Keratinocyte (primary cell): ENCODE measurements at regions not wholly inside any gene's neighbourhood (a gene's known extent, or its start where the extent isn't known, plus 50 kb on each side); places are given as distances from the start of the nearest gene placed in this dataset.

ENCODE experiments used
- DNase-seq: peaks from one replicate; pipeline ENCODE4 v3.0.0-alpha.2; 2011; ENCODE audit warnings: low read depth, missing footprints, low spot score
- FAIRE-seq: peaks from 2 replicates; lab custom pipeline; 2011; peaks lifted over from hg19 to GRCh38; lab: Jason Lieb, UNC
- H2AFZ ChIP-seq: 2 replicates; pipeline ENCODE4 v1.6.0; 2012; ENCODE audit warnings: low read length, control low read depth, inconsistent platforms; ENCODE audit not compliant: control insufficient read depth
- H3K27ac ChIP-seq: 2 replicates; pipeline ENCODE4 v1.5.1; 2011; ENCODE audit warnings: low read length; ENCODE audit not compliant: control insufficient read depth, insufficient read depth
- H3K27me3 ChIP-seq: 3 replicates; pipeline ENCODE4 v1.6.0; 2011; ENCODE audit warnings: low read length; ENCODE audit not compliant: control insufficient read depth, insufficient read depth; ENCODE audit errors: extremely low read depth
- H3K36me3 ChIP-seq, 2 experiments: 2 replicates in 1 of 2; 3 replicates in 1 of 2; pipeline ENCODE4 v1.5.1; 2011; ENCODE audit warnings: low read length in 2 of 2, mild to moderate bottlenecking in 1 of 2; ENCODE audit not compliant: control insufficient read depth in 2 of 2, insufficient read depth in 2 of 2; ENCODE audit errors: extremely low read depth in 1 of 2
- H3K4me1 ChIP-seq: 3 replicates; pipeline ENCODE4 v1.5.1; 2011; ENCODE audit warnings: low read length; ENCODE audit not compliant: control insufficient read depth, insufficient read depth; ENCODE audit errors: extremely low read depth
- H3K4me2 ChIP-seq: 3 replicates; pipeline ENCODE4 v1.6.0; 2011; ENCODE audit warnings: low read depth, low read length; ENCODE audit not compliant: control insufficient read depth, insufficient read depth; ENCODE audit errors: extremely low read depth
- H3K4me3 ChIP-seq, 3 experiments: fragments of 200-600 bp in 1 of 3; sonication (generic) in 1 of 3; 2 replicates in 2 of 3; 3 replicates in 1 of 3; pipeline ENCODE4 v1.5.1; 2011 to 2016; ENCODE audit warnings: low read length in 3 of 3, mild to moderate bottlenecking in 3 of 3, control low read depth in 2 of 3, inconsistent platforms in 1 of 3, low read depth in 1 of 3, mixed read lengths in 1 of 3, mixed run types in 1 of 3, moderate library complexity in 1 of 3; ENCODE audit not compliant: control insufficient read depth in 2 of 3, insufficient read depth in 2 of 3; ENCODE audit errors: extremely low read depth in 1 of 3
- H3K79me2 ChIP-seq: 2 replicates; pipeline ENCODE4 v1.6.0; 2012; ENCODE audit warnings: low read length; ENCODE audit not compliant: control insufficient read depth, insufficient read depth
- H3K9ac ChIP-seq: 3 replicates; pipeline ENCODE4 v1.6.0; 2011; ENCODE audit warnings: low read length; ENCODE audit not compliant: control insufficient read depth, insufficient read depth; ENCODE audit errors: extremely low read depth
- H3K9me1 ChIP-seq: 3 replicates; pipeline ENCODE4 v1.6.0; 2011; ENCODE audit warnings: low read length; ENCODE audit not compliant: control insufficient read depth, insufficient read depth; ENCODE audit errors: extremely low read depth
- H3K9me3 ChIP-seq: 2 replicates; pipeline ENCODE4 v1.5.1; 2012; ENCODE audit warnings: low read depth, low read length; ENCODE audit not compliant: control insufficient read depth
- H4K20me1 ChIP-seq: 3 replicates; pipeline ENCODE4 v1.6.0; 2011; ENCODE audit warnings: low read length; ENCODE audit not compliant: control insufficient read depth, insufficient read depth; ENCODE audit errors: extremely low read depth
- CTCF ChIP-seq, 3 experiments: IDR thresholded peaks in 1 of 3; conservative IDR thresholded peaks in 1 of 3; optimal IDR thresholded peaks in 1 of 3; 2 replicates in 2 of 3; 3 replicates in 1 of 3; pipeline versions ENCODE3 to v1.5.1; 2011; ENCODE audit warnings: low read length in 3 of 3, mild to moderate bottlenecking in 3 of 3, moderate library complexity in 2 of 3, control low read depth in 1 of 3, inconsistent platforms in 1 of 3; ENCODE audit not compliant: insufficient read depth in 2 of 3; ENCODE audit errors: extremely low read depth in 1 of 3
- EZH2 ChIP-seq: IDR thresholded peaks from one replicate; pipeline ENCODE4 v1.6.1; 2012; ENCODE audit warnings: inconsistent platforms, mild to moderate bottlenecking, low read length, moderate library complexity
- dilution Hi-C: fragments of 300-500 bp; cut with MboI; formaldehyde crosslinking; loops from one replicate; pipeline ENCODE4 v1.7.0; 2020; ENCODE audit warnings: low sequenced_read_pairs; ENCODE audit not compliant: extremely low pct_ligation_motif_present

- dilution Hi-C loops, result no loop called here
- Histone ChIP-seq H3K27me3 (peaks cover 13% of the 10 kb centered on the region), H4K20me1 (no peaks in the 10 kb centered on the region), H3K9ac (no peak overlapping the region), H3K36me3 (no peaks in the 10 kb centered on the region), H3K79me2 (no peaks in the 10 kb centered on the region), H3K9me3 (no peaks in the 10 kb centered on the region), H3K4me1 (no peaks in the 10 kb centered on the region), H3K27ac (no peak overlapping the region), H3K9me1 (no peaks in the 10 kb centered on the region), H2AFZ (no peak overlapping the region), H3K4me2 (no peak overlapping the region), H3K4me3 (no peak overlapping the region)
- DNase-seq (no peak), FAIRE-seq (no peak)
- TF ChIP-seq EZH2 (no peak), CTCF (optimal IDR thresholded peaks at IDR 0.05 in 1 of 3, IDR thresholded peaks at IDR 0.05 in 1 of 3, conservative IDR thresholded peaks at IDR 0.05 in 1 of 3; ENCODE audit: extremely low read depth in 1 of 3, insufficient read depth in 2 of 3, low read length in 3 of 3) (no peak)
Measured at GRCh38 chr17:36756695-36757094, 155.3 kb downstream of the MRM1 start.

GRCh38 chr17:36760425-36760824 lies 159.0 kb downstream of the MRM1 start:
- no peaks in the 10 kb centered on the region for H3K36me3 ChIP-seq
- TF ChIP-seq CTCF (optimal IDR thresholded peaks at IDR 0.05 in 1 of 3, IDR thresholded peaks at IDR 0.05 in 1 of 3, conservative IDR thresholded peaks at IDR 0.05 in 1 of 3; ENCODE audit: extremely low read depth in 1 of 3, insufficient read depth in 2 of 3, low read length in 3 of 3) (no peak), EZH2 (no peak)
- H3K27ac ChIP-seq, result no peak overlapping the region
- dilution Hi-C loops, result no loop called here
- no peaks in the 10 kb centered on the region for H3K79me2 ChIP-seq
- H3K4me3 ChIP-seq, result no peak overlapping the region
- peaks cover 2% of the 10 kb centered on the region for H3K27me3 ChIP-seq
- DNase-seq, result no peak
- no peaks in the 10 kb centered on the region for H3K9me3 ChIP-seq
- H4K20me1 ChIP-seq, result no peaks in the 10 kb centered on the region
- H2AFZ ChIP-seq, result no peak overlapping the region
- no peak overlapping the region for H3K4me2 ChIP-seq
- no peak overlapping the region for H3K9ac ChIP-seq
- H3K9me1 ChIP-seq, result no peaks in the 10 kb centered on the region
- no peaks in the 10 kb centered on the region for H3K4me1 ChIP-seq
- no peak for FAIRE-seq
